GM19397 (cell line): ENCODE measurements at regions not wholly inside any gene's neighbourhood (a gene's known extent, or its start where the extent isn't known, plus 50 kb on each side); places are given as distances from the start of the nearest gene placed in this dataset.
"Not testable (repeated sequence)": the region's sequence is repeated elsewhere in the genome, so short reads cannot be mapped to it uniquely, and the experiment has no call there.

Experiments used
- ATAC-seq: cut with Tn5 transposase; IDR thresholded peaks from one replicate; pipeline ENCODE4 v1.9.1; 2021; ENCODE audit warnings: mild to moderate bottlenecking, moderate library complexity; ENCODE audit not compliant: unreplicated experiment

- no peak for ATAC-seq
Observed at GRCh38 chr4:184335520-184335919, 117.8 kb upstream of the ENPP6 start.

GRCh38 chr4:184333446-184333845 lies 115.8 kb upstream of the ENPP6 start:
- not testable (repeated sequence) for ATAC-seq

- no peak for ATAC-seq
Observed at GRCh38 chr4:184331268-184331995, 113.8 kb upstream of the ENPP6 start.

- not testable (repeated sequence) for ATAC-seq
Observed at GRCh38 chr4:184330517-184331094, 112.9 kb upstream of the ENPP6 start.

GRCh38 chr4:184329659-184330400 lies 112.2 kb upstream of the ENPP6 start:
- peak; percentile 54 for ATAC-seq

- no peak for ATAC-seq
Observed at GRCh38 chr4:184329235-184329634, 111.6 kb upstream of the ENPP6 start.

GRCh38 chr4:184328022-184328736 lies 110.5 kb upstream of the ENPP6 start:
- ATAC-seq = peak; percentile 79

- ATAC-seq = no peak
Observed at GRCh38 chr4:184324939-184325477, 107.3 kb upstream of the ENPP6 start.

- ATAC-seq = no peak
Observed at GRCh38 chr4:184322328-184323025, 104.8 kb upstream of the ENPP6 start.

- ATAC-seq = no peak
Observed at GRCh38 chr4:184320631-184321030, 103.0 kb upstream of the ENPP6 start.

- no peak for ATAC-seq
Observed at GRCh38 chr4:184318852-184319251, 101.2 kb upstream of the ENPP6 start.

- no peak for ATAC-seq
Observed at GRCh38 chr4:184317234-184317918, 99.7 kb upstream of the ENPP6 start.

- ATAC-seq = no peak
Observed at GRCh38 chr4:184316821-184317220, 99.1 kb upstream of the ENPP6 start.

- ATAC-seq = no peak
Observed at GRCh38 chr4:184315675-184316359, 98.1 kb upstream of the ENPP6 start.

GRCh38 chr4:184313702-184314659 lies 96.3 kb upstream of the ENPP6 start:
- ATAC-seq = peak; percentile 66

GRCh38 chr4:184313058-184313581 lies 95.4 kb upstream of the ENPP6 start:
- no peak for ATAC-seq

GRCh38 chr4:184312126-184312525 lies 94.5 kb upstream of the ENPP6 start:
- ATAC-seq = no peak
